ENCODE measurements at regions not wholly inside any gene's neighbourhood (a gene's known extent, or its start where the extent isn't known, plus 50 kb on each side); places are given as distances from the start of the nearest gene placed in this dataset.
"Not testable (repeated sequence)": the region's sequence is repeated elsewhere in the genome, so short reads cannot be mapped to it uniquely, and the experiment has no call there.

- peak; percentile 43 for DNase-seq
Measured at GRCh38 chr11:95641495-95641894, 148.1 kb downstream of the FAM76B start.

GRCh38 chr11:95638501-95638900 is 151.1 kb downstream of the FAM76B start:
- no peak for DNase-seq

- peak; percentile 36 for DNase-seq
Measured at GRCh38 chr11:95625164-95625900, 164.2 kb downstream of the FAM76B start.

- DNase-seq, result no peak
Measured at GRCh38 chr11:95616256-95616804, 173.3 kb downstream of the FAM76B start.

GRCh38 chr11:95611827-95612226 is 177.8 kb downstream of the FAM76B start:
- DNase-seq, result no peak

GRCh38 chr11:95610185-95610584 is 179.4 kb downstream of the FAM76B start:
- not testable (repeated sequence) for DNase-seq

- DNase-seq, result no peak
Measured at GRCh38 chr11:95608093-95608492, 181.5 kb downstream of the FAM76B start.

- DNase-seq, result no peak
Measured at GRCh38 chr11:95606824-95607223, 182.8 kb downstream of the FAM76B start.

GRCh38 chr11:95605271-95605940 is 184.2 kb downstream of the FAM76B start:
- no peak for DNase-seq

- DNase-seq, result no peak
Measured at GRCh38 chr11:95599959-95600586, 189.5 kb downstream of the FAM76B start.

- DNase-seq, result no peak
Measured at GRCh38 chr11:95595973-95596489, 193.6 kb downstream of the FAM76B start.

- no peak for DNase-seq
Measured at GRCh38 chr11:95595541-95595940, 194.0 kb downstream of the FAM76B start.

- DNase-seq, result no peak
Measured at GRCh38 chr11:95593111-95593510, 196.5 kb downstream of the FAM76B start.

GRCh38 chr11:95592471-95592870 is 197.1 kb downstream of the FAM76B start:
- DNase-seq, result no peak

- DNase-seq, result no peak
Measured at GRCh38 chr11:95589893-95590612, 199.5 kb downstream of the FAM76B start.

- DNase-seq, result no peak
Measured at GRCh38 chr11:95588821-95589220, 200.8 kb downstream of the FAM76B start.

- no peak for DNase-seq
Measured at GRCh38 chr11:95586661-95587060, 202.9 kb downstream of the FAM76B start.

GRCh38 chr11:95586155-95586554 is 203.4 kb downstream of the FAM76B start:
- no peak for DNase-seq

GRCh38 chr11:95585752-95586077 is 203.9 kb downstream of the FAM76B start:
- no peak for DNase-seq

GRCh38 chr11:95585069-95585751 is 204.4 kb downstream of the FAM76B start:
- DNase-seq, result no peak

GRCh38 chr11:95584589-95584988 is 205.0 kb downstream of the FAM76B start:
- DNase-seq, result no peak

- DNase-seq, result no peak
Measured at GRCh38 chr11:95584180-95584579, 205.4 kb downstream of the FAM76B start.
